ENCODE measurements at regions not wholly inside any gene's neighbourhood (a gene's known extent, or its start where the extent isn't known, plus 50 kb on each side); places are given as distances from the start of the nearest gene placed in this dataset.

DNA sequence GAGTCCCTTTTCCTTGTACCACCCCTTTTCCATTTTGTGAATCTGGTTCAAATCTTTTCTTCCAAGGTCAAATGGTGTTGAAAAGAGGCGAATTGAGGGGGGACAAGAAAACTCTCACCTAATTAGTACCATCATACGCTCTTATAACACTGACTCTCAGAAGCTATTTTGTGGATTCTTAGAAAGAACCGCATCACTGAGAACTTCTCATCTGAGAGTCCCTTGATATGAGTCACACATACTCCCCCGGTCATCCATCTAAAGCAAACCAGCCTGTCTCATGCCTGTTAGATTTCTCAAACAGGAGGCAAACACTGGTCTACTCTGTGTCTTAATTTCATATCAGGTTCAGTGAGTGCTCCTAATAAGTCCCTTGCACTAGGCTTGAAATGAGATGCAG is 76.5 kb upstream of the SPRED1 start:
- H3K27ac ChIP-seq = no peak overlapping the region
- DNase-seq = no peak
- WGBS, 5 donors = 70 to 75% (median 74%) methylated on average over 4 of the region's 4 CpGs
- no peaks in the 10 kb centered on the region for H3K9me3 ChIP-seq
- no peak overlapping the region for H3K4me3 ChIP-seq
- H3K4me1 ChIP-seq = no peaks in the 10 kb centered on the region
- peaks cover 0 to 18% (median 0%) of the 10 kb centered on the region in 7 donors for H3K27me3 ChIP-seq (replicated peaks in 1 of 7)
- no peaks in the 10 kb centered on the region for H3K36me3 ChIP-seq
- intact Hi-C loops (cut with DNase I; ENCODE audit: low total_unique reads) = no loop called here
- TF ChIP-seq POLR2A (IDR thresholded peaks at IDR 0.05) = no peak
- TF ChIP-seq POLR2AphosphoS5 (IDR thresholded peaks at IDR 0.05) = no peak
- TF ChIP-seq, protein P1, sequence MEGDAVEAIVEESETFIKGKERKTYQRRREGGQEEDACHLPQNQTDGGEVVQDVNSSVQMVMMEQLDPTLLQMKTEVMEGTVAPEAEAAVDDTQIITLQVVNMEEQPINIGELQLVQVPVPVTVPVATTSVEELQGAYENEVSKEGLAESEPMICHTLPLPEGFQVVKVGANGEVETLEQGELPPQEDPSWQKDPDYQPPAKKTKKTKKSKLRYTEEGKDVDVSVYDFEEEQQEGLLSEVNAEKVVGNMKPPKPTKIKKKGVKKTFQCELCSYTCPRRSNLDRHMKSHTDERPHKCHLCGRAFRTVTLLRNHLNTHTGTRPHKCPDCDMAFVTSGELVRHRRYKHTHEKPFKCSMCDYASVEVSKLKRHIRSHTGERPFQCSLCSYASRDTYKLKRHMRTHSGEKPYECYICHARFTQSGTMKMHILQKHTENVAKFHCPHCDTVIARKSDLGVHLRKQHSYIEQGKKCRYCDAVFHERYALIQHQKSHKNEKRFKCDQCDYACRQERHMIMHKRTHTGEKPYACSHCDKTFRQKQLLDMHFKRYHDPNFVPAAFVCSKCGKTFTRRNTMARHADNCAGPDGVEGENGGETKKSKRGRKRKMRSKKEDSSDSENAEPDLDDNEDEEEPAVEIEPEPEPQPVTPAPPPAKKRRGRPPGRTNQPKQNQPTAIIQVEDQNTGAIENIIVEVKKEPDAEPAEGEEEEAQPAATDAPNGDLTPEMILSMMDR (IDR thresholded peaks at IDR 0.05 in 8 of 11, conservative IDR thresholded peaks at IDR 0.05 in 3 of 11) = no peak

DNA sequence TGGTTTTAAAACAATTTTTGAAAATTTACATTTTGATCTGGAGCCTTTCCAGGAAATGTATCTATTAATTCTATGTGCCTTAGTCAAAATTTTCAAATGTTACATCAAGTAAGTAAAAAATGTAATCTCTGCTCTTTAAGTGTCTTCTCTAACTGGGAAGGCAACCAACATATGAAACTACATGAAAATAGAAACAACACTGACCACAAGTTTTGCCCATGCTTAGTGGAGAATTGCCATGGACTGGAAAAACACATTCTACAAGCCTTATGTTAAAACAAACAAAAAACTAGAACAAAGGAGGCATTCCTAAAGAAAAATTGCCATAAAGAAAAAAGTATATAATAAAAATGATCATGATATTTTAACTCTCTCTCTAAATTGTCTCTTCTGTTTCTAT is 75.9 kb upstream of the SPRED1 start:
- H3K4me1 ChIP-seq = no peaks in the 10 kb centered on the region
- no peak overlapping the region for H3K4me3 ChIP-seq
- peaks cover 0 to 18% (median 0%) of the 10 kb centered on the region in 7 donors for H3K27me3 ChIP-seq (replicated peaks in 1 of 7)
- TF ChIP-seq, protein P1 (IDR thresholded peaks at IDR 0.05 in 8 of 11, conservative IDR thresholded peaks at IDR 0.05 in 3 of 11) = no peak
- no peak for TF ChIP-seq POLR2A (IDR thresholded peaks at IDR 0.05)
- no peak for TF ChIP-seq POLR2AphosphoS5 (IDR thresholded peaks at IDR 0.05)
- no peaks in the 10 kb centered on the region for H3K36me3 ChIP-seq
- H3K27ac ChIP-seq = no peak overlapping the region
- DNase-seq = no peak
- intact Hi-C loops (cut with DNase I; ENCODE audit: low total_unique reads) = no loop called here
- no peaks in the 10 kb centered on the region for H3K9me3 ChIP-seq

- TF ChIP-seq, protein P1 (IDR thresholded peaks at IDR 0.05 in 8 of 11, conservative IDR thresholded peaks at IDR 0.05 in 3 of 11) = no peak
- TF ChIP-seq POLR2AphosphoS5 (IDR thresholded peaks at IDR 0.05) (no peak), POLR2A (IDR thresholded peaks at IDR 0.05) (no peak)
- H3K4me1 ChIP-seq = peaks cover 0 to 9% (median 0%) of the 10 kb centered on the region in 6 donors
- H3K27ac ChIP-seq = no peak overlapping the region
- WGBS, 5 donors = 82 to 91% (median 88%) methylated on average over 3 of the region's 3 CpGs
- H3K9me3 ChIP-seq = no peaks in the 10 kb centered on the region
- no peak overlapping the region for H3K4me3 ChIP-seq
- no peaks in the 10 kb centered on the region for H3K27me3 ChIP-seq (replicated peaks in 1 of 7)
- DNase-seq = no peak
- intact Hi-C loops (cut with DNase I; ENCODE audit: low total_unique reads) = no loop called here
- H3K36me3 ChIP-seq = no peaks in the 10 kb centered on the region
Measured at GRCh38 chr15:38182900-38183299, 69.7 kb upstream of the SPRED1 start.

DNA sequence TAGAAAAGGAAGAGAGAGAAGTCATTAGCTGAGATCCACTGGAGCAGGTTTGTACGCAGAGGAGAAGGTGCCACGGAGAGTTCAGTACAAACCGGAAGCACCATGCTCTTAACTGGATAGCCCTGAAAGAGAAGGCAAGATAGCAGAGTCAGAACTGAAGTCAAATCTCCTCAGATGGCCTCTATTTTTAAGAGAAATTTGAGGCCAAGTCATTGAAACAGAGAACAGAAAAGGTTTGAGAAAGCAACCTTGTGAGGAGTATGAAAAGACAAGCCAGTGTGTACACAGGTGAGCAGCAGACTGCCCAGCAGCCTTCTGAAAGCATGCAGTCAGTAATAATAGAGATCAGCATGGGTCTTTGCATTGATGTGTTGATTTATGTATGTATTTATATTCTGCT is 66.1 kb upstream of the SPRED1 start:
- Histone ChIP-seq H3K36me3 (no peaks in the 10 kb centered on the region), H3K4me1 (peaks cover 0 to 11% (median 0%) of the 10 kb centered on the region in 6 donors), H3K9me3 (no peaks in the 10 kb centered on the region), H3K27me3 (replicated peaks in 1 of 7) (peaks cover 0 to 7% (median 0%) of the 10 kb centered on the region in 7 donors), H3K4me3 (no peak overlapping the region), H3K27ac (no peak overlapping the region)
- no peak for DNase-seq
- intact Hi-C loops (cut with DNase I; ENCODE audit: low total_unique reads) = no loop called here
- TF ChIP-seq POLR2A (IDR thresholded peaks at IDR 0.05) (no peak), POLR2AphosphoS5 (IDR thresholded peaks at IDR 0.05) (no peak)
- TF ChIP-seq, protein P1 (IDR thresholded peaks at IDR 0.05 in 8 of 11, conservative IDR thresholded peaks at IDR 0.05 in 3 of 11) = no peak
- 72 to 82% (median 80%) methylated on average over 3 of the region's 3 CpGs for WGBS, 5 donors

Measured in spleen (tissue), 11 donors.